T-helper 17 cell (primary cell): ENCODE measurements at regions not wholly inside any gene's neighbourhood (a gene's known extent, or its start where the extent isn't known, plus 50 kb on each side); places are given as distances from the start of the nearest gene placed in this dataset.
A peak's percentile ranks its signal among the peaks of the same experiment; 100 is the strongest.
"Not testable (repeated sequence)": the region's sequence is repeated elsewhere in the genome, so short reads cannot be mapped to it uniquely, and the experiment has no call there.

Experiments
- ATAC-seq: fragments of 150-1000 bp; cut with Tn5 transposase; 2 replicates; pipeline ENCODE4 v1.10.0; 2021; ENCODE audit warnings: mild to moderate bottlenecking, moderate library complexity
- DNase-seq, 3 donors: peaks; one replicate each; pipeline versions ENCODE4 v3.0.0 to v3.0.0-alpha.2; 2020 to 2021
- H3K9me3 ChIP-seq: one replicate; pipeline ENCODE4 v1.7.0; 2013; ENCODE audit warnings: low read length, mild to moderate bottlenecking; ENCODE audit not compliant: control insufficient read depth, poor library complexity, severe bottlenecking
- H3K27ac Mint-ChIP-seq: one replicate; pipeline ENCODE4 v1.8.0; 2022; ENCODE audit warnings: mild to moderate bottlenecking, moderate library complexity, mixed read lengths
- H3K27me3 Mint-ChIP-seq: one replicate; pipeline ENCODE4 v1.8.0; 2022; ENCODE audit warnings: mixed read lengths
- H3K36me3 Mint-ChIP-seq: one replicate; pipeline ENCODE4 v1.8.0; 2022; ENCODE audit warnings: low read depth, mixed read lengths
- H3K4me1 Mint-ChIP-seq: one replicate; pipeline ENCODE4 v1.8.0; 2022; ENCODE audit warnings: mild to moderate bottlenecking, mixed read lengths
- H3K4me3 Mint-ChIP-seq: one replicate; pipeline ENCODE4 v1.8.0; 2022; ENCODE audit warnings: mild to moderate bottlenecking, moderate library complexity, mixed read lengths

- Mint-ChIP-seq H3K36me3 (no peaks in the 10 kb centered on the region), H3K4me3 (no peak overlapping the region), H3K4me1 (no peaks in the 10 kb centered on the region), H3K27ac (no peak overlapping the region), H3K27me3 (no peaks in the 10 kb centered on the region)
- no peak for DNase-seq
- ATAC-seq, result no peak
- no peaks in the 10 kb centered on the region for H3K9me3 ChIP-seq
Measured at GRCh38 chr5:14022971-14023370, 78.5 kb upstream of the DNAH5 start.

- not testable (repeated sequence) for ATAC-seq, H3K4me3 Mint-ChIP-seq, H3K27me3 Mint-ChIP-seq, H3K27ac Mint-ChIP-seq, DNase-seq, H3K9me3 ChIP-seq, H3K4me1 Mint-ChIP-seq, H3K36me3 Mint-ChIP-seq
Measured at GRCh38 chr5:14020944-14021343, 76.5 kb upstream of the DNAH5 start.

GRCh38 chr5:14019768-14020290 is 75.3 kb upstream of the DNAH5 start:
- DNase-seq (no peak), ATAC-seq (no peak)
- Mint-ChIP-seq H3K27ac (no peak overlapping the region), H3K4me3 (no peak overlapping the region), H3K36me3 (no peaks in the 10 kb centered on the region), H3K27me3 (peaks cover 1% of the 10 kb centered on the region), H3K4me1 (no peaks in the 10 kb centered on the region)
- H3K9me3 ChIP-seq, result no peaks in the 10 kb centered on the region

GRCh38 chr5:14017904-14018303 is 73.4 kb upstream of the DNAH5 start:
- DNase-seq (no peak), ATAC-seq (no peak)
- Mint-ChIP-seq H3K36me3 (no peaks in the 10 kb centered on the region), H3K27ac (no peak overlapping the region), H3K27me3 (peaks cover 16% of the 10 kb centered on the region), H3K4me1 (no peaks in the 10 kb centered on the region), H3K4me3 (no peak overlapping the region)
- no peaks in the 10 kb centered on the region for H3K9me3 ChIP-seq

GRCh38 chr5:14016549-14016948 is 72.1 kb upstream of the DNAH5 start:
- peaks cover 3% of the 10 kb centered on the region for H3K4me1 Mint-ChIP-seq
- no peaks in the 10 kb centered on the region for H3K9me3 ChIP-seq
- H3K4me3 Mint-ChIP-seq, result no peak overlapping the region
- no peak overlapping the region for H3K27ac Mint-ChIP-seq
- peaks cover 29% of the 10 kb centered on the region for H3K27me3 Mint-ChIP-seq
- DNase-seq, result no peak
- ATAC-seq, result no peak
- no peaks in the 10 kb centered on the region for H3K36me3 Mint-ChIP-seq

GRCh38 chr5:14011089-14012020 is 66.9 kb upstream of the DNAH5 start:
- no peaks in the 10 kb centered on the region for H3K9me3 ChIP-seq
- H3K27me3 Mint-ChIP-seq, result peaks cover 48% of the 10 kb centered on the region
- peaks cover 8% of the 10 kb centered on the region for H3K4me1 Mint-ChIP-seq

GRCh38 chr5:14009575-14009974 is 65.1 kb upstream of the DNAH5 start:
- Mint-ChIP-seq H3K27me3 (peaks cover 44% of the 10 kb centered on the region), H3K36me3 (no peaks in the 10 kb centered on the region)

More at GRCh38 chr5:14011089-14012020, 66.9 kb upstream of the DNAH5 start:
- Mint-ChIP-seq H3K36me3 (no peaks in the 10 kb centered on the region), H3K27ac (no peak overlapping the region), H3K4me3 (peak overlapping the region; percentile 72)
- ATAC-seq, result peak; percentile 57
- DNase-seq, result no peak

GRCh38 chr5:14008819-14009311 is 64.4 kb upstream of the DNAH5 start:
- Mint-ChIP-seq H3K36me3 (no peaks in the 10 kb centered on the region), H3K27me3 (peaks cover 37% of the 10 kb centered on the region), H3K27ac (no peak overlapping the region), H3K4me1 (peaks cover 8% of the 10 kb centered on the region), H3K4me3 (no peak overlapping the region)
- DNase-seq (no peak), ATAC-seq (no peak)
- H3K9me3 ChIP-seq, result peaks cover under 1% of the 10 kb centered on the region

More at GRCh38 chr5:14009575-14009974, 65.1 kb upstream of the DNAH5 start:
- DNase-seq (no peak), ATAC-seq (no peak)
- no peak overlapping the region for H3K27ac Mint-ChIP-seq
- H3K4me1 Mint-ChIP-seq, result peaks cover 8% of the 10 kb centered on the region
- no peaks in the 10 kb centered on the region for H3K9me3 ChIP-seq
- H3K4me3 Mint-ChIP-seq, result no peak overlapping the region

- Mint-ChIP-seq H3K27me3 (peaks cover 23% of the 10 kb centered on the region), H3K27ac (no peak overlapping the region), H3K36me3 (no peaks in the 10 kb centered on the region), H3K4me1 (peaks cover 7% of the 10 kb centered on the region), H3K4me3 (no peak overlapping the region)
- DNase-seq (no peak), ATAC-seq (no peak)
- H3K9me3 ChIP-seq, result peaks cover 2% of the 10 kb centered on the region
Measured at GRCh38 chr5:14006823-14007520, 62.5 kb upstream of the DNAH5 start.

GRCh38 chr5:14004598-14005394 is 60.3 kb upstream of the DNAH5 start:
- Mint-ChIP-seq H3K27me3 (peaks cover 12% of the 10 kb centered on the region), H3K4me3 (no peak overlapping the region), H3K36me3 (no peaks in the 10 kb centered on the region), H3K4me1 (no peaks in the 10 kb centered on the region), H3K27ac (no peak overlapping the region)
- ATAC-seq (no peak), DNase-seq (no peak)
- peaks cover 2% of the 10 kb centered on the region for H3K9me3 ChIP-seq

GRCh38 chr5:14003936-14004335 is 59.4 kb upstream of the DNAH5 start:
- ATAC-seq, result no peak
- peaks cover 6% of the 10 kb centered on the region for H3K27me3 Mint-ChIP-seq

GRCh38 chr5:14003513-14003912 is 59.0 kb upstream of the DNAH5 start:
- no peak overlapping the region for H3K4me3 Mint-ChIP-seq
- H3K36me3 Mint-ChIP-seq, result no peaks in the 10 kb centered on the region
- H3K27ac Mint-ChIP-seq, result no peak overlapping the region
- no peak for ATAC-seq
- H3K27me3 Mint-ChIP-seq, result peaks cover 2% of the 10 kb centered on the region
- H3K9me3 ChIP-seq, result peaks cover 2% of the 10 kb centered on the region
- H3K4me1 Mint-ChIP-seq, result no peaks in the 10 kb centered on the region
- no peak for DNase-seq

More at GRCh38 chr5:14003936-14004335, 59.4 kb upstream of the DNAH5 start:
- Mint-ChIP-seq H3K4me3 (no peak overlapping the region), H3K27ac (no peak overlapping the region), H3K36me3 (no peaks in the 10 kb centered on the region), H3K4me1 (no peaks in the 10 kb centered on the region)
- H3K9me3 ChIP-seq, result peaks cover 2% of the 10 kb centered on the region
- DNase-seq, result no peak
